SK-N-MC (cell line): ENCODE measurements at regions not wholly inside any gene's neighbourhood (a gene's known extent, or its start where the extent isn't known, plus 50 kb on each side); places are given as distances from the start of the nearest gene placed in this dataset.

Experiments used
- EZH2 ChIP-seq: fragments of 200-600 bp; sonication (generic); IDR thresholded peaks from one replicate; pipeline ENCODE4 v1.6.1; 2017; ENCODE audit warnings: antibody characterized with exemption
- FOXP2 ChIP-seq: optimal IDR thresholded peaks from 2 replicates; pipeline ENCODE3; 2011; ENCODE audit warnings: mild to moderate bottlenecking, moderate library complexity; ENCODE audit not compliant: insufficient read depth; ENCODE audit errors: extremely low read length, control extremely low read depth
- POLR2AphosphoS5 ChIP-seq: IDR thresholded peaks from 2 replicates; pipeline ENCODE4 v1.6.1; 2012; ENCODE audit warnings: mild to moderate bottlenecking, low read depth, low read length, borderline replicate concordance

GRCh38 chr12:128178565-128178964, 88.4 kb upstream of the TMEM132C start:
- TF ChIP-seq FOXP2, result no peak
- TF ChIP-seq EZH2, result no peak
- no peak for TF ChIP-seq POLR2AphosphoS5
